ENCODE measurements at regions not wholly inside any gene's neighbourhood (a gene's known extent, or its start where the extent isn't known, plus 50 kb on each side); places are given as distances from the start of the nearest gene placed in this dataset.

DNA sequence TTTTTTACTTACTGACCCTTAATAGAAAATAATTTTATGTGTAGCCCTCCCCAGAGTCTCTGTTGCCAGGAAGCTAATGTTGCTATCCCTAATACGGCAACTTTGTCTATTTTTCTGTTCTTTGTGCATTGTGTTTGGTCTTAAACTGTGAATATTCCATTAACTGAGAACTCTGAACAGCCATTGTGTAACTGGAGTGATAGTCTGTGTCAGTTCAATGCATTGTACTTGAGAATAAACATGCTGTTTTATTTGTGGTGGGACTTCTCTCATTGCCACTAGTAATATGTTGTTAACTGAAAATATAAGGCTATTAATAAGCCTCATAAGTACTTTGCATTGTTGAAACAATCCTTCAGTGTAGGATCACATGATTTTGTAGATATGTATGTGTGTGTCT is 278.3 kb upstream of the DMRT1 start:
- no peaks in the 10 kb centered on the region for H3K36me3 ChIP-seq (ENCODE audit: control insufficient read depth in 2 of 2, insufficient read depth in 2 of 2, low read length in 1 of 2)
- no peaks in the 10 kb centered on the region for H3K4me1 ChIP-seq (ENCODE audit: control insufficient read depth in 2 of 2, insufficient read depth in 2 of 2, low read length in 1 of 2)
- 82 to 90% methylated on average over 1 of the region's 1 CpG for WGBS, 2 donors
- no peak overlapping the region for H3K4me3 ChIP-seq (ENCODE audit: low read depth in 1 of 2, low read length in 2 of 2)
- no peaks in the 10 kb centered on the region for H3K9me3 ChIP-seq (ENCODE audit: control insufficient read depth in 2 of 2, insufficient read depth in 1 of 2, low read depth in 1 of 2, low read length in 1 of 2)
- H3K27ac ChIP-seq (ENCODE audit: low read depth in 2 of 2, low read length in 1 of 2) = no peak overlapping the region
- no peaks in the 10 kb centered on the region for H3K27me3 ChIP-seq (ENCODE audit: control insufficient read depth in 1 of 2, insufficient read depth in 2 of 2, low read length in 2 of 2)

DNA sequence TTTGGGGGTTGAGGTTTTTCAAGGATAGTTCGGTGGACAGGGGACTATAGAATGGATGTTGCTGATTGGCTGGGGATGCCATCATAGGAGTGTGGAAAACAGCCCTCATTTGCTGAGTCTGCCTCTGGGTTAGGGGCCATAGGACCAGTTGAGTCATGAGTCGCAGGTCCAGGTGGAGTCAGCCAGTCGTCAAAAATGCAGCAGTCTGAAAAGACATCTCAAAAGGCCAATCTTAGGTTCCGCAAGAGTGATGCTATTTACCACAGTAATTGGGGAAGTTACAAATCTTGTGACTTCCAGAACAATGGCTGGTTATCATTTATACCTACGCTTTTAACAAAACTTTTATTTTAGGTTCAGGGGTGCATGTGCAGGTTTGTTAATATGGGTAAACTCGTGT is 276.0 kb upstream of the DMRT1 start:
- H3K4me1 ChIP-seq (ENCODE audit: control insufficient read depth in 2 of 2, insufficient read depth in 2 of 2, low read length in 1 of 2) = no peaks in the 10 kb centered on the region
- no peaks in the 10 kb centered on the region for H3K27me3 ChIP-seq (ENCODE audit: control insufficient read depth in 1 of 2, insufficient read depth in 2 of 2, low read length in 2 of 2)
- no peak overlapping the region for H3K4me3 ChIP-seq (ENCODE audit: low read depth in 1 of 2, low read length in 2 of 2)
- WGBS, 2 donors = 91 to 96% methylated on average over 6 of the region's 6 CpGs
- H3K36me3 ChIP-seq (ENCODE audit: control insufficient read depth in 2 of 2, insufficient read depth in 2 of 2, low read length in 1 of 2) = no peaks in the 10 kb centered on the region
- no peaks in the 10 kb centered on the region for H3K9me3 ChIP-seq (ENCODE audit: control insufficient read depth in 2 of 2, insufficient read depth in 1 of 2, low read depth in 1 of 2, low read length in 1 of 2)
- H3K27ac ChIP-seq (ENCODE audit: low read depth in 2 of 2, low read length in 1 of 2) = no peak overlapping the region

DNA sequence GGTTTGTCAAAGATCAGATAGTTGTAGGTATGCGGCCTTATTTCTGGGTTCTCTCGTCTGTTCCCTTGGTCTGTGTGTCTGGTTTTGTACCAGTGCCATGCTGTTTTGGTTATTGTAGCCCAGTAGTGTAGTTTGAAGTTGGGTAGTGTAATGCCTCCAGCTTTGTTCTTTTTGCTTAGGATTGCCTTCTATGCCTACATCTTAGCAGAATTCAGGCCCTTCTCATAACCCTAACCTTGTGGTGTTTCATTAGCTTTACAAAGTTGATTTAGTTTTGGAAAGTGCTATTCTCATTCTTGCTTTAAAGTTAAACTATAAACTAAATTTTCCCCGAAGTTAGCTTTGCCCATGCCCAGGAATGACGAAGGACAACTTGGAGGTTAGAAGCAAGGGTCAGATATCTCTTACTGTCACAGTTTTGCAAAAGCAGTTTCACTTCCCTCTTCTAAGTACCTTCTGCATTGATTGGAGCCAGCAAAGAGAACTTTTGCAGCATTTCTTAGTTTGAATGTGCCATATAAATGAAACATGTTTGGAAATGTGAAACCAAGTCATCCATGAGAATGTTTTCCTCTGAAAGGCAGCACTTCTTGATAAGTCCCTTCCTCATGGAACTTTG is 274.3 kb upstream of the DMRT1 start:
- Histone ChIP-seq H3K27ac (ENCODE audit: low read depth in 2 of 2, low read length in 1 of 2) (no peak overlapping the region), H3K4me1 (ENCODE audit: control insufficient read depth in 2 of 2, insufficient read depth in 2 of 2, low read length in 1 of 2) (no peaks in the 10 kb centered on the region), H3K36me3 (ENCODE audit: control insufficient read depth in 2 of 2, insufficient read depth in 2 of 2, low read length in 1 of 2) (no peaks in the 10 kb centered on the region), H3K4me3 (ENCODE audit: low read depth in 1 of 2, low read length in 2 of 2) (no peak overlapping the region), H3K9me3 (ENCODE audit: control insufficient read depth in 2 of 2, insufficient read depth in 1 of 2, low read depth in 1 of 2, low read length in 1 of 2) (no peaks in the 10 kb centered on the region), H3K27me3 (ENCODE audit: control insufficient read depth in 1 of 2, insufficient read depth in 2 of 2, low read length in 2 of 2) (no peaks in the 10 kb centered on the region)
- whole genome bisulfite sequencing, 2 donors = 80 to 90% methylated on average over 4 of the region's 4 CpGs

DNA sequence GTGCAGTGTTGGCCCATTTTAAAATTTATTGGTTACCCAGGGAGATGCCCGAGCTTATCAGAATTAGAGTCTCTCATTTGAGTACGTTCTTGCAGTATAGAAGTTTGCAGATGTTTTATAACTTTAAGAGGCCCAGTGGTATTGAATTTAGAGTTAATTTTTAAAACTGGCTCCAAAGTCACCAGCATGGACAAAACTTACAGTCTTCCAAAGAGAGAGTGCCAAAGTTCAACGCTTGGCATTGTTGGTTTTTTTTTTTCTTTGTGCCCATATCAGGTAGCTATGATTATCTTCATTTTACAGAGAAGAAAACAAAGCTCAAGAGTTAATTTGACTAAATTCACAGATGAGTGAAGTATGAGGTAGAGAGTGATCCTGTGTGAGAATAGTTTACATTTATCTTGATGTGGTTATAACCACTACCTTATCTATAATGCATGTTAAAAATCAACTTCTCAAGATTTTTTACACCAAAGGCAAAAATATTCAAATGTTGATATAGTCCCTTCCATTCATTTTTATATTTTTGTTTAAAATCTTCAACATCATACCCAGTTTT is 273.7 kb upstream of the DMRT1 start:
- no peak overlapping the region for H3K27ac ChIP-seq (ENCODE audit: low read depth in 2 of 2, low read length in 1 of 2)
- no peak overlapping the region for H3K4me3 ChIP-seq (ENCODE audit: low read depth in 1 of 2, low read length in 2 of 2)
- WGBS, 2 donors = 65 to 79% methylated on average over 3 of the region's 3 CpGs
- H3K4me1 ChIP-seq (ENCODE audit: control insufficient read depth in 2 of 2, insufficient read depth in 2 of 2, low read length in 1 of 2) = no peaks in the 10 kb centered on the region
- no peaks in the 10 kb centered on the region for H3K36me3 ChIP-seq (ENCODE audit: control insufficient read depth in 2 of 2, insufficient read depth in 2 of 2, low read length in 1 of 2)
- no peaks in the 10 kb centered on the region for H3K9me3 ChIP-seq (ENCODE audit: control insufficient read depth in 2 of 2, insufficient read depth in 1 of 2, low read depth in 1 of 2, low read length in 1 of 2)
- H3K27me3 ChIP-seq (ENCODE audit: control insufficient read depth in 1 of 2, insufficient read depth in 2 of 2, low read length in 2 of 2) = no peaks in the 10 kb centered on the region

DNA sequence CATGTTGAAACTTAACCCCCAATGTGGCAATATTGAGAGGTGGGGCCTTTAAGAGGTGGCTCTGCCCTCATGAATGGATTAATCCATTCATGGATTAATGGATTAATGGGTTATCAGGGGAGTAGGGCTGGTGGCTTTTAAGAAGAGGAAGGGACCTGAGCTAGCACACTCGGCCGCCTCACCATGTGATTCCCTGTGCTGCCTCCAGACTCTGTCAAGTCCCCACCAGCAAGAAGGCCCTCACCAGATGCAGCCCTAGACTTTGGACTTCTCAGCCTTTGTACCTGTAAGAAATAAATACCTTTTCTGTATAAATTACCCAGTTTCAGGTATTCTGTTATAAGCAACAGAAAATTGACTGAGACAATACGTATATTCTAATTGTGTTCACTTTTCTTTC is 272.2 kb upstream of the DMRT1 start:
- WGBS, 2 donors = 86 to 92% methylated on average over 3 of the region's 3 CpGs

DNA sequence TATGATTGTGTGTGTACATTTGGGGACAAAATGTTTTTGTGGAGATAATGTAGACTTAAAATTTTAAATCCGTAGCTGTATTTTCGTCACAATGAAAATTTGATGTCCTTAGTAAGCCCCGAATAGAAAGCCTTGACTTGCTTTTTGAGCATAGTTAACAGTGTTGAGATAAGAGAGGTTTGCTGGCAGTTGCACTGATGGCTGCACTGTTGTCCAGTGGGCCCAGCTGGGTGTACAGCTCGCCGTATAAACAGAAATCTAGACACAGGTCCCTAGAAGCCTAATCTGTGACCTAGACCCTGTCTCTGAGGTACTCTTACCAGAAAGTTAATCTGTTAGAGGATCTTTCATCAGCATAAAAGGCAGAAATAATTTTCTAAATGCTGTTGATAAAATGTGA is 271.3 kb upstream of the DMRT1 start:
- Histone ChIP-seq H3K27me3 (ENCODE audit: control insufficient read depth in 1 of 2, insufficient read depth in 2 of 2, low read length in 2 of 2) (no peaks in the 10 kb centered on the region), H3K27ac (ENCODE audit: low read depth in 2 of 2, low read length in 1 of 2) (no peak overlapping the region), H3K4me3 (ENCODE audit: low read depth in 1 of 2, low read length in 2 of 2) (no peak overlapping the region), H3K36me3 (ENCODE audit: control insufficient read depth in 2 of 2, insufficient read depth in 2 of 2, low read length in 1 of 2) (no peaks in the 10 kb centered on the region), H3K9me3 (ENCODE audit: control insufficient read depth in 2 of 2, insufficient read depth in 1 of 2, low read depth in 1 of 2, low read length in 1 of 2) (no peaks in the 10 kb centered on the region), H3K4me1 (ENCODE audit: control insufficient read depth in 2 of 2, insufficient read depth in 2 of 2, low read length in 1 of 2) (peaks cover 0 to 3% of the 10 kb centered on the region in 2 donors)
- 74 to 85% methylated on average over 5 of the region's 5 CpGs for WGBS, 2 donors

More for the DNA sequence above, 272.2 kb upstream of the DMRT1 start:
- peaks cover 0 to 3% of the 10 kb centered on the region in 2 donors for H3K4me1 ChIP-seq (ENCODE audit: control insufficient read depth in 2 of 2, insufficient read depth in 2 of 2, low read length in 1 of 2)
- no peak overlapping the region for H3K27ac ChIP-seq (ENCODE audit: low read depth in 2 of 2, low read length in 1 of 2)
- no peaks in the 10 kb centered on the region for H3K9me3 ChIP-seq (ENCODE audit: control insufficient read depth in 2 of 2, insufficient read depth in 1 of 2, low read depth in 1 of 2, low read length in 1 of 2)
- H3K4me3 ChIP-seq (ENCODE audit: low read depth in 1 of 2, low read length in 2 of 2) = no peak overlapping the region
- no peaks in the 10 kb centered on the region for H3K27me3 ChIP-seq (ENCODE audit: control insufficient read depth in 1 of 2, insufficient read depth in 2 of 2, low read length in 2 of 2)
- no peaks in the 10 kb centered on the region for H3K36me3 ChIP-seq (ENCODE audit: control insufficient read depth in 2 of 2, insufficient read depth in 2 of 2, low read length in 1 of 2)

DNA sequence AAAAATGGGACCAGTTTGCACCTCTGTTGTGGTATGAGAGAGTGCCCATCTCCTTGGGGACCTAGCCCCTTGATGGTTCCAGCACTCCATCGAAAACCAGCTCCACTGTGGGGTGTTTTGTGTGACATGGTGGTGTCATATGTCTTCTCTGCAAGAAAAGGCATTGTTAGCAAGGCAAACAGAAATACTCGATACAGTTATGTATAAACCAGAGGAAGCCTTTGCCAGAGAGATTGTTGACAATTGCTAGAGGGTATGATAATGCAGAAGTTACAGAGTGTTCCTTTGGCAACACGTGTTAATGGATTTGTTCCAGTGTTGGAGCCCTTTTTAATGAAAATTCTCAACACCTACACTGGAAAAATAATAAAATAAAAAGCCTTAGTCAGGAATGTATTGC is 270.4 kb upstream of the DMRT1 start:
- no peaks in the 10 kb centered on the region for H3K9me3 ChIP-seq (ENCODE audit: control insufficient read depth in 2 of 2, insufficient read depth in 1 of 2, low read depth in 1 of 2, low read length in 1 of 2)
- no peaks in the 10 kb centered on the region for H3K36me3 ChIP-seq (ENCODE audit: control insufficient read depth in 2 of 2, insufficient read depth in 2 of 2, low read length in 1 of 2)
- WGBS, 2 donors = 31 to 32% methylated on average over 3 of the region's 3 CpGs
- peaks cover 0 to 3% of the 10 kb centered on the region in 2 donors for H3K4me1 ChIP-seq (ENCODE audit: control insufficient read depth in 2 of 2, insufficient read depth in 2 of 2, low read length in 1 of 2)
- H3K27me3 ChIP-seq (ENCODE audit: control insufficient read depth in 1 of 2, insufficient read depth in 2 of 2, low read length in 2 of 2) = no peaks in the 10 kb centered on the region
- H3K27ac ChIP-seq (ENCODE audit: low read depth in 2 of 2, low read length in 1 of 2) = no peak overlapping the region
- no peak overlapping the region for H3K4me3 ChIP-seq (ENCODE audit: low read depth in 1 of 2, low read length in 2 of 2)

DNA sequence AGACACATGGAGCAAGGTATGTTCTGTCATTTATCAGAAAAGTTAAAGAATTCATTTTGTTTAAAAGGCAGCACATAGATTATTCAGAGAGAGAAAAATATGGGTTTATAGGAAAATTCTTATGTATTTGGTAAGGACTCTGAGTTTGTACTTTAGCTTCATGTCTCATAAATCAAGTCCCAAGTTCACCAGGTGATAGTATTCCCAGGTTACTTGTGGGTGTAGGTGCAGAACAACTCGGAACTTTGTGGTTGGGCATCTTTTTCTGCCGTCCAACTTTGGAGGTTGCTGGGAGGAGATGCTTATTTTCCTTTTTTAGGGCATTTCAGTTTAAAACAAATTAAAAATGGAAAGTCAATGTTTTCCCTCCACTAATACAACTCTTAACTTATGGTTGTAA is 269.8 kb upstream of the DMRT1 start:
- Histone ChIP-seq H3K36me3 (ENCODE audit: control insufficient read depth in 2 of 2, insufficient read depth in 2 of 2, low read length in 1 of 2) (no peaks in the 10 kb centered on the region), H3K27me3 (ENCODE audit: control insufficient read depth in 1 of 2, insufficient read depth in 2 of 2, low read length in 2 of 2) (no peaks in the 10 kb centered on the region), H3K9me3 (ENCODE audit: control insufficient read depth in 2 of 2, insufficient read depth in 1 of 2, low read depth in 1 of 2, low read length in 1 of 2) (no peaks in the 10 kb centered on the region), H3K27ac (ENCODE audit: low read depth in 2 of 2, low read length in 1 of 2) (no peak overlapping the region), H3K4me3 (ENCODE audit: low read depth in 1 of 2, low read length in 2 of 2) (no peak overlapping the region), H3K4me1 (ENCODE audit: control insufficient read depth in 2 of 2, insufficient read depth in 2 of 2, low read length in 1 of 2) (peaks cover 0 to 3% of the 10 kb centered on the region in 2 donors)
- WGBS, 2 donors = 60% methylated on average over 2 of the region's 2 CpGs

DNA sequence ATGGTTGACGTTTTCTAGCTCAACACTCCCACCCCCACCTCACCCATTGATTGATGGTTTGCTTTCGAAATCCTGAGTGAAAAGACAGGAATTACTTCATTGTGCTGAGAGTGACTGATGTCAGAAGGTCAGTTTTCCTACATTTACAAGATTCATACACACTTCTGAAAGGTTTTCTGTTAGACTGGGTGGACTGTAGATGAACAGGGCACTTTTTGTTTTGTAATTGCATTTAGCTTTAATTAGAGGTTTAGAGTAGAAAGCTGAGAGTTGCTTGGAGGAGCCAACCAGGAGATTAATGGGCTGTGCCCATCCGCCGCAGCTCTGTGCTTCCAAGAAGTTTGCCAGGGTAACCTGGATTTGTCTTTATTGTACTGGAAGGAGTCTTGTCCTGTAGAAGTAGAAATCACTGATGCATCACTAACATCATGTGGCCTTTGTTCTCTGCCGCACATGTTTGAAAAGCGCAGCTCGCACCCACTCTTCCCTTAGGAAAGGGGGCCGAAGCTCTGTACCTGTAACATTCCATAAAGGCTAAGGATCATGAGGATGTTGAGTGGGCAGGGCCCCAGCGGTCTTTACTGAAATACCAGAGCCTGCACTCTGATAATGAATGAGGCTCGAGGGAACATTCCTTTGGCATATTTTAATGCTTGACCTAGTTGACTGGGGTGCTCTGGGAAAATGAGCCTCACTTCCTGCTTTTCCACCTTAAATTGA is 267.6 kb upstream of the DMRT1 start:
- H3K27me3 ChIP-seq (ENCODE audit: control insufficient read depth in 1 of 2, insufficient read depth in 2 of 2, low read length in 2 of 2) = no peaks in the 10 kb centered on the region
- no peaks in the 10 kb centered on the region for H3K36me3 ChIP-seq (ENCODE audit: control insufficient read depth in 2 of 2, insufficient read depth in 2 of 2, low read length in 1 of 2)
- H3K9me3 ChIP-seq (ENCODE audit: control insufficient read depth in 2 of 2, insufficient read depth in 1 of 2, low read depth in 1 of 2, low read length in 1 of 2) = no peaks in the 10 kb centered on the region
- peaks cover 0 to 3% of the 10 kb centered on the region in 2 donors for H3K4me1 ChIP-seq (ENCODE audit: control insufficient read depth in 2 of 2, insufficient read depth in 2 of 2, low read length in 1 of 2)
- no peak overlapping the region for H3K4me3 ChIP-seq (ENCODE audit: low read depth in 1 of 2, low read length in 2 of 2)
- WGBS, 2 donors = 48 to 64% methylated on average over 10 of the region's 10 CpGs
- no peak overlapping the region for H3K27ac ChIP-seq (ENCODE audit: low read depth in 2 of 2, low read length in 1 of 2)

DNA sequence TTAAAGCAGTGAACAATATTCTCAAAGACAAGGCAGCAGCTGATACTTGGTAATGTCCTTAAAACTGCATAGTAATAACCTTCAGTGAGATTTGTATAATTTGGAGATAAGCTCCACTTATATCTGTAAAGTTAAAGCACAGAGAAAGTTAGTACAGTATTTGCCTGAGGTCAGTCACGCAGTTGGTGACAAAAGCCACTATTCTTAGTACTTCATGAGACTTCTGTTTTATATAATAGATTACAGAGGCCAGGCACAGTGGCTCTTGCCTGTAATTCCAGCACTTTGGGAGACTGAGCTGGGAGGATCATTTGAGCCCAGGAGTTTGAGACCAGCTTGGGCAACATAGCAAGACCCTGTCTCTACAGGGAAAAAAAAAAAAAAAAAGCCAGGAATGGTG is 266.4 kb upstream of the DMRT1 start:
- Histone ChIP-seq H3K27ac (ENCODE audit: low read depth in 2 of 2, low read length in 1 of 2) (no peak overlapping the region), H3K4me1 (ENCODE audit: control insufficient read depth in 2 of 2, insufficient read depth in 2 of 2, low read length in 1 of 2) (peaks cover 0 to 3% of the 10 kb centered on the region in 2 donors), H3K27me3 (ENCODE audit: control insufficient read depth in 1 of 2, insufficient read depth in 2 of 2, low read length in 2 of 2) (no peaks in the 10 kb centered on the region), H3K9me3 (ENCODE audit: control insufficient read depth in 2 of 2, insufficient read depth in 1 of 2, low read depth in 1 of 2, low read length in 1 of 2) (no peaks in the 10 kb centered on the region), H3K36me3 (ENCODE audit: control insufficient read depth in 2 of 2, insufficient read depth in 2 of 2, low read length in 1 of 2) (peaks cover 0 to 2% of the 10 kb centered on the region in 2 donors), H3K4me3 (ENCODE audit: low read depth in 1 of 2, low read length in 2 of 2) (no peak overlapping the region)
- 74 to 89% methylated on average over 1 of the region's 1 CpG for WGBS, 2 donors

Measured in esophagus (tissue), 2 donors.